Thyroid gland (tissue), 4 donors: ENCODE measurements at regions not wholly inside any gene's neighbourhood (a gene's known extent, or its start where the extent isn't known, plus 50 kb on each side); places are given as distances from the start of the nearest gene placed in this dataset.

Experiments used
- DNase-seq, 2 donors: peaks; one replicate each; pipeline ENCODE4 v3.0.0-alpha.2; 2019
- H3K27ac ChIP-seq, 3 donors: fragments of 200-600 bp; sonication (generic); 1 replicate in 2 of 3; 2 replicates in 1 of 3; pipeline ENCODE4 v1.5.1; 2016 to 2019; ENCODE audit warnings: mild to moderate bottlenecking in 1 of 3, moderate library complexity in 1 of 3
- H3K27me3 ChIP-seq: fragments of 200-600 bp; sonication (generic); one replicate; pipeline ENCODE4 v1.5.1; 2019
- H3K36me3 ChIP-seq, 2 donors: fragments of 200-600 bp; sonication (generic); one replicate each; pipeline ENCODE4 v1.5.1; 2016 to 2019
- H3K4me1 ChIP-seq, 2 donors: fragments of 200-600 bp; sonication (generic); one replicate each; pipeline ENCODE4 v1.5.1; 2017 to 2019
- H3K4me3 ChIP-seq, 3 donors: fragments of 200-600 bp; sonication (generic); replicated peaks in 1 of 3; 1 replicate in 2 of 3; 2 replicates in 1 of 3; pipeline ENCODE4 v1.5.1; 2016; ENCODE audit warnings: mild to moderate bottlenecking in 1 of 3
- H3K9me3 ChIP-seq: fragments of 200-600 bp; sonication (generic); one replicate; pipeline ENCODE4 v1.5.1; 2017
- POLR2A ChIP-seq, 2 donors: fragments of 450-650 bp; IDR thresholded peaks; one replicate each; pipeline ENCODE4 v1.6.1; 2017; ENCODE audit warnings: antibody characterized with exemption in 2 of 2, mild to moderate bottlenecking in 2 of 2, moderate library complexity in 1 of 2
- WGBS, 2 donors: methylation state at CpG; one replicate each; pipeline ENCODE4 v1.1.5; 2017; 5-methylcytosine and 5-hydroxymethylcytosine counted together
- intact Hi-C: fragments of 100-400 bp; cut with DNase I; formaldehyde crosslinking; loops from one replicate; pipeline ENCODE4 v1.15.1; 2023
- TF ChIP-seq, protein P1 (sequence below), 6 experiments: fragments of 200-600 bp in 3 of 6; fragments of 450-650 bp in 3 of 6; sonication (generic) in 3 of 6; IDR thresholded peaks; one replicate each; pipeline ENCODE4 v1.5.1; 2016 to 2019; ENCODE audit warnings: antibody characterized with exemption in 6 of 6, mild to moderate bottlenecking in 2 of 6, inconsistent platforms in 1 of 6, moderate library complexity in 1 of 6

- Histone ChIP-seq H3K27ac (no peak overlapping the region), H3K36me3 (no peaks in the 10 kb centered on the region), H3K4me3 (no peak overlapping the region), H3K9me3 (no peaks in the 10 kb centered on the region), H3K27me3 (no peaks in the 10 kb centered on the region), H3K4me1 (no peaks in the 10 kb centered on the region)
- intact Hi-C loops = no loop called here
- TF ChIP-seq POLR2A (IDR thresholded peaks at IDR 0.05) = no peak
- TF ChIP-seq, protein P1, sequence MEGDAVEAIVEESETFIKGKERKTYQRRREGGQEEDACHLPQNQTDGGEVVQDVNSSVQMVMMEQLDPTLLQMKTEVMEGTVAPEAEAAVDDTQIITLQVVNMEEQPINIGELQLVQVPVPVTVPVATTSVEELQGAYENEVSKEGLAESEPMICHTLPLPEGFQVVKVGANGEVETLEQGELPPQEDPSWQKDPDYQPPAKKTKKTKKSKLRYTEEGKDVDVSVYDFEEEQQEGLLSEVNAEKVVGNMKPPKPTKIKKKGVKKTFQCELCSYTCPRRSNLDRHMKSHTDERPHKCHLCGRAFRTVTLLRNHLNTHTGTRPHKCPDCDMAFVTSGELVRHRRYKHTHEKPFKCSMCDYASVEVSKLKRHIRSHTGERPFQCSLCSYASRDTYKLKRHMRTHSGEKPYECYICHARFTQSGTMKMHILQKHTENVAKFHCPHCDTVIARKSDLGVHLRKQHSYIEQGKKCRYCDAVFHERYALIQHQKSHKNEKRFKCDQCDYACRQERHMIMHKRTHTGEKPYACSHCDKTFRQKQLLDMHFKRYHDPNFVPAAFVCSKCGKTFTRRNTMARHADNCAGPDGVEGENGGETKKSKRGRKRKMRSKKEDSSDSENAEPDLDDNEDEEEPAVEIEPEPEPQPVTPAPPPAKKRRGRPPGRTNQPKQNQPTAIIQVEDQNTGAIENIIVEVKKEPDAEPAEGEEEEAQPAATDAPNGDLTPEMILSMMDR (IDR thresholded peaks at IDR 0.05) = no peak
- WGBS, 2 donors = 79 to 87% methylated on average over 2 of the region's 2 CpGs
- DNase-seq = no peak
Observed at GRCh38 chr12:20262119-20262518, 106.2 kb upstream of the PDE3A start.

- 93 to 98% methylated on average over 2 of the region's 2 CpGs for WGBS, 2 donors
- no peak overlapping the region for H3K27ac ChIP-seq
- H3K4me3 ChIP-seq = no peak overlapping the region
- no peaks in the 10 kb centered on the region for H3K9me3 ChIP-seq
- no peaks in the 10 kb centered on the region for H3K36me3 ChIP-seq
- TF ChIP-seq, protein P1 (IDR thresholded peaks at IDR 0.05) = no peak
- no peak for TF ChIP-seq POLR2A (IDR thresholded peaks at IDR 0.05)
- no peaks in the 10 kb centered on the region for H3K27me3 ChIP-seq
- intact Hi-C loops = no loop called here
- DNase-seq = no peak
- no peaks in the 10 kb centered on the region for H3K4me1 ChIP-seq
Observed at GRCh38 chr12:20264026-20264425, 104.3 kb upstream of the PDE3A start.

- WGBS, 2 donors = 50 to 69% methylated on average over 1 of the region's 1 CpG
- Histone ChIP-seq H3K4me3 (no peak overlapping the region), H3K27me3 (no peaks in the 10 kb centered on the region), H3K4me1 (no peaks in the 10 kb centered on the region), H3K9me3 (no peaks in the 10 kb centered on the region), H3K36me3 (no peaks in the 10 kb centered on the region), H3K27ac (no peak overlapping the region)
- no peak for TF ChIP-seq POLR2A (IDR thresholded peaks at IDR 0.05)
- TF ChIP-seq, protein P1 (IDR thresholded peaks at IDR 0.05) = no peak
- intact Hi-C loops = no loop called here
- DNase-seq = no peak
Observed at GRCh38 chr12:20264608-20265114, 103.7 kb upstream of the PDE3A start.

DNA sequence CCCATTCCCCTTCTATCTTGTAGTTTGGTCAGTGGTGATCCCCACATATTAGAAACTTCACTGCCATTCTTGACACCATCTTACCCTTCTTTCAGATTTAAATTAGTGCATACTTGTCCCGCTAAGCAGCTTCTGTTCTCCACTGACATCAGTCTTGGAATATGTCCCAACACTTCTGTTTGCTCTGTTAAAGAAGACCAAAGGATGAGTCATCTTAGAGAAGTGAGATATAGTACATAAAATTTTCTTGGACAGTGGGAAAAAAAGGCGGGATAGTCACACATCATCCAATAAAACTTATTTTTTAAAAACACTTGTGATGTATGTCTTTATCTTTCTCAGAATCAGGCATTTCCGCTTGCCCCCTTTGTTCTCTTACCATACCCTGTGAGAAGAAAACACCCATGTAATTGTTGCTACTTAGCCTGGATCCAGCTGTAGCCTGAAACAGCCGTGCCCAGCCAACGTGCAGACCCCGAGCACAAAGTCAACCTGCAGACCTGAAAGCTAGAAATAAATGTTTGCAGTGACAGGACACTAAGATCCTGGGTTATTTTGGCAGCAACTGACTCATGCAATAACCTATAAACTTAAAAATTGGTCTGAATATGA, 100.1 kb upstream of the PDE3A start:
- Histone ChIP-seq H3K9me3 (no peaks in the 10 kb centered on the region), H3K27ac (no peak overlapping the region), H3K36me3 (no peaks in the 10 kb centered on the region), H3K4me3 (no peak overlapping the region), H3K27me3 (no peaks in the 10 kb centered on the region), H3K4me1 (no peaks in the 10 kb centered on the region)
- no peak for DNase-seq
- WGBS, 2 donors = 89% methylated on average over 6 of the region's 6 CpGs
- intact Hi-C loops = no loop called here
- no peak for TF ChIP-seq POLR2A (IDR thresholded peaks at IDR 0.05)
- TF ChIP-seq, protein P1 (IDR thresholded peaks at IDR 0.05) = no peak

- Histone ChIP-seq H3K4me1 (no peaks in the 10 kb centered on the region), H3K27ac (no peak overlapping the region), H3K4me3 (no peak overlapping the region), H3K36me3 (no peaks in the 10 kb centered on the region), H3K9me3 (no peaks in the 10 kb centered on the region), H3K27me3 (no peaks in the 10 kb centered on the region)
- WGBS, 2 donors = 98% methylated on average over 4 of the region's 4 CpGs
- intact Hi-C loops = no loop called here
- no peak for DNase-seq
- TF ChIP-seq, protein P1 (IDR thresholded peaks at IDR 0.05) = no peak
- no peak for TF ChIP-seq POLR2A (IDR thresholded peaks at IDR 0.05)
Observed at GRCh38 chr12:20268771-20269170, 99.6 kb upstream of the PDE3A start.
